DMS 273 (cell line): ENCODE measurements at regions not wholly inside any gene's neighbourhood (a gene's known extent, or its start where the extent isn't known, plus 50 kb on each side); places are given as distances from the start of the nearest gene placed in this dataset.
"Not testable (repeated sequence)": the region's sequence is repeated elsewhere in the genome, so short reads cannot be mapped to it uniquely, and the experiment has no call there.

Experiments
- DNase-seq: peaks from one replicate; lab custom pipeline; 2025; ENCODE audit not compliant: unreplicated experiment; lab: John Stamatoyannopoulos, UW

GRCh38 chr4:55696424-55696823, 60.3 kb upstream of the NMU start:
- not testable (repeated sequence) for DNase-seq

DNA sequence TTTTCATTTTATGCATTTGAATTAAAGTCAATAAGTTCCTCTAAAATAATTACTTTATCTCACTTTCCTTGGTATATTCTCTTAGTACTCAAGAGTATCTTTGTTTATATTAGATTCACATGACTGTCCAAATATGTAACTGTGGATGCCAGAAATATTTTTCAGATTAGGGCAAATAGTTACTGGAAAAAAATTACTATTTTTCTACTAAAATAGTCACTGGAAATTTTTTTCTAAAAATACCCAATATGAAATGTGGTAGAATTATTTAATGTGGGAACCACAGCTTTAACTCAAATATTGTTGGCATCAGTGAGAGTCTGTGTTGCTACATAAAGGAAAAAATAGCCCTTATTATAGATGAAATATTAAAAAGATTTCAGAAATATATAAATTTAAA, 70.4 kb upstream of the NMU start:
- DNase-seq, result no peak

- no peak for DNase-seq
Observed at GRCh38 chr4:55707507-55707906, 71.4 kb upstream of the NMU start.

- DNase-seq, result not testable (repeated sequence)
Observed at GRCh38 chr4:55707991-55708390, 71.9 kb upstream of the NMU start.

GRCh38 chr4:55712835-55713234, 76.7 kb upstream of the NMU start:
- not testable (repeated sequence) for DNase-seq

DNA sequence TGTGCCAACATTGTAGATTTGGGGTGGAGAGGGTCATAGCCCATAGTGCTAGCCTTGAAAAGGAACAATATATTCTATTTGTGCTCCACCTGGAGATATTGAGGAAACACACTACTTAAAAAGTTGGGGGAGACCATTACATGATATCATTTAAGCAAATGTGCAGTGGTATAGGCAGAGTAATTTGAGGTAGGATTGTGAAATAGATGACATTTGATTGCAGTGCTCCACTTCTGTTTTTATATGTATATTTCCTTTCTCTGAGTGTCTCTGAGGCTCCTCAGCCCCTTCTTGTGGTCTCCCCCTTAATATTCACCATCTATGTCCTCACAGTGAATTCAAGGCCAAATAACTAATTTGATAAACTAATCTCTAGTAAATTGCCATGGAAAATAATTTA, 85.6 kb upstream of the NMU start:
- no peak for DNase-seq

DNA sequence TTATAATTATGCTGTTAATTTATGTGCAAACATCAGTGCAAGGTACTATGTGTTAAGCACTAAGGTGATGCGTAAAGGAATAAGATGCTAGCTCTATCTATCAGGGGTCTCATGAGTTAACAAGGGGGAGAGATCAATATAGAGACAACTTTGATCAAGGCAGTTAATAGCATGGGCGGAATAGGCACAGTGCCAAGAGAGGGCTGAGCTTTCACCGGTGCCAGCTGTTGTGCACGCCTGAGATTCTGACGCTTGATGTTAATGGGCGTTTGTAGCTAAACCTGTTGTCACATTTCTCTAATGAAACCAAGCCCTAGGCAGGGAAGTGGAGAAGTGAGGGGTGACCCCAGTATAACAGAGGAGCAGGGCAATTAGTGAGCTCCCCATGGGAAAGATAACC, 86.0 kb upstream of the NMU start:
- peak; percentile 81 for DNase-seq

GRCh38 chr4:55723403-55723802, 87.3 kb upstream of the NMU start:
- DNase-seq, result no peak

DNA sequence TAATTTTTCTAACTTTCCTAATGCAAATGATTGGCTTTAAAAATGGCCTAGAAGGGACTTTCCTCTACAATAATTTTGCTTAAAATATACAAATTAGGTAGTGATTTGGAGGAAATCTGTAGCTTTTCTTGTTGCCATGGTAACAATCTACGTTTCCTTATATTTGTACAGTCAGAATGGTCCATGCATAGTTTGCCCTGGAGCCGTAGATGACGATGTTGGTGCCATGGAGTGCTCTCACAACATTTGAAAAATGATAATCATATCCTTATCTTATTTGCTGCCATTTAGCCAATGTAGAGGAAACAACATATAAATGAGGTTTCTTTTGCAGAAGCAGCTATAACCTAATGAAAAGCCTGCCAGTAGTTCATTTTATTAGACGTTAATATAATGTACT, 89.0 kb upstream of the NMU start:
- DNase-seq, result no peak

- DNase-seq, result no peak
Observed at GRCh38 chr4:55727746-55728145, 91.6 kb upstream of the NMU start.

DNA sequence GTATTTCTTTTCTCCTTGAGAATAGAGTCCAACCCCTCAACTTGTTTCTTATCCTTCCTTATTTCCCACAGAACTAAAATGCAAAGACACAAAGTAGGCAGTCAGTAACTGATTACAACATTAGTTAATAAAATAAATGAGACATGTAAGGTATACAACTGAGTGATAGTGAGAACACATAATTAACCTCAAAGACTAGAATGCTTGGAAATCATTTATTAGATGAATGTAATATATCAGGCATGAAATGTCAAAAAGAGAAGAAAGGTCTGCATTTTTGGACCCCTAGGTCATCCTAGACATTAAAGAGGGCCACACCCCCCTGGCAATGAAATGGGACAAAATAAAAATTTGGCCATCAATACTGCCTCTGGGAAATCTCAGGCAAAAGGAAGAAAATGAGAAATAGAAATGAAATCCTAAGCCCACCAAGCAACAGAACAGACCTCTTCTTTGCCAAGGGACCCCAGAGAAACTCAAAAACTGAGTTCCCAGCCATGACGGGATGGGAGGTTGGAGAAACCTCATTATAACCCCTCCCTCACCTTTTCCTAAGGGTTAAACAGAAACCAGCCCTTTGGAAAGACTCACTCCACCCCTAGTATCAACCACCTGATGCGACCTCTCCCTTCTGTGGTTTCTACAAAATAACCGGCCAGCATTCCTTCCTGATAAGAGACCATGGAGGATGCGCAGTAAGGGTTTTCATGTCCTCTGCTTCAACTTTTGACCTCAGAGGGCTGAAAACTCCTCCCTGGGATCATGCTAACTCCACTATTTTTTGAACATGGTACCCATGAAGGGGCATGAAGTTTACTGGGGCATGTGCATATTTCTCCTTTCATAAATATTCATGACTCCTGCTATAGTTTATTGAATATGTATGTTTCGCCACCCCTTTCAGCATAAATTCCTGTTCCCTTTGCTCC, 90.0 kb upstream of the EXOC1L start:
- DNase-seq, result no peak

DNA sequence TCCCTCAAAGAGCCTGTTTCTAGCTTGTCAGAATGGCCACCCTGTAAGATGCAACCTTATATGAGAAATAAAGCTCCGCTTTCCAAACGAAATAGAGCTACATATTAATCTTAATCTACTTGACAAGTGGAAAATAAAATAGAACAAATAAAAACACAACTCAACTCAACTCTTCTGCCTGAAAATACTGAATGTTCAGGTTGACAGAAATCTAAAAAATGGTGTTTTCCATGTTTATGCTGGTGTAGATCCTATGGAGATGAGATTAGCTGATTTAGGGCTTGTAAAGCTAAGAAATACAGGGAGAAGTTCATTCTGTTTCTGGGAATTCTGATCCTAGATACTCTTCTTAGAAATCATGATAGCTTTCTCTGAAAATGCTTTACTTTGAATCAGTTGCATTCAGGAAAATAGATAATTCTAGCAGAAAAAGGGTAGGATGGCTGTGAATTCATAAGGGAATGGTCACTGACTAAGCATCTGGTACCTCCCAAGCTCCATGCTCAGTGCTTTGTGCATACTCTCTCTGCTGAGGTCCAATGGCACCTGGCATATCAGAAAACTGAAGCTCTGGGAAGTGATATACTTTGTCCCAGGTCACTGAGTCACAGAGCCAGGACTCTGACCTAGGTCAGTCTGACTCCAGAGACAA, 89.2 kb upstream of the EXOC1L start:
- no peak for DNase-seq

DNA sequence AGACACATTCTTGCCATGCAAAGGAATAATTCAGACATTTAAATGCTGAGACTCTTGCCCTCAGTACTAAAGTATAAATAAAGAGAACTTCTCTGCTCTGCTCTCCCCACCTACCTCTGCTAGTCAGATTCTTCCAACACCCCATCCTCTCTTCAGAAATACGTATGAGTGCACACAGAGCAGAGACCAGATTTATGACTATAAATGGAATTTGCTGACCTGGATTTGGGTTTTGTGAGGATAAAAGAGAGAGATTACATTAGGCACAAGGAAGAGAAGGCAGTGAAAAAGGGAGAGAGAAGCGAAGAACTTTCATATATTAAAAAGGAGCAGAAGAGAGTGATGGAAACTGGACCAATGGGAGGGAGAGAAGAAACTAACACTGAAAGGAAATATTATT, 87.6 kb upstream of the EXOC1L start:
- DNase-seq, result no peak

DNA sequence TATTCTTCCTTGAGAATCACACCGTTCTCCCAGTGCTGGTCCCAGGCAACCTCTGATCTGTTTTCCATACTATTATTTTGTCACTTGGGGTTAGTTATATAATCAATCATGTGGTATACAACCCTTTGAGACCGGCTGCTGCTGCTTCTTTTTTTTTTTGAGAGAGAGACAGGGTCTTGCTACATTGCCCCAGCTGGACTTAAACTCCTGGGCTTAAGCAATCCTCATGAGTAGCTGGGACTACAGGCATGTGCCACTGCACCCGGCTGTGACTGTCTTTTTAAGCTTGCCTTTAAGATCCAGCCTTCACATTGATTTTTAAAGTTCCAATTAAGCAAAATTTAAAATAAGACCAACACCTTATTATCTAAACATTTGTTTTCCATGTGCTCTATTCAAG, 86.7 kb upstream of the EXOC1L start:
- no peak for DNase-seq

DNA sequence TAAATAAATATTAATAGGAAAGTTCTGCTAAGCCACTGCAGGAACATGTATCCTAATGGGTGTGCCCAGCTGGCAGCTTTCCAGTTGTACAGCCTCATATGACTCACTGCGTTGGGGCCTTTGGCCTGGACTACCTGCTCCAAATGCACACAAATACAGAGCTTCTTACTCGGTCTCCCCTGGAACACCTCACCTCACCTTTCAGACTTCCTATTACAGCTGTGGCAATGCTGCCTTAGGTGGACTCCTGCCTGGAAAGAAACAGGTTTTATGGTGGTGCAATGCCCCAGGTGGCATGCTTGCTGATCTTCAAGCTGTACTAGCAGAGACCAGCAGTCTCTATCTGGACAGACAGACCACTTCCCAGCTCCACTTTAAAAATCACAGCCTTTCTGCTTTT, 85.7 kb upstream of the EXOC1L start:
- DNase-seq, result peak; percentile 59

- DNase-seq, result peak; percentile 42
Observed at GRCh38 chr4:55736605-55737183, 82.9 kb upstream of the EXOC1L start.

- peak; percentile 72 for DNase-seq
Observed at GRCh38 chr4:55742655-55743202, 76.9 kb upstream of the EXOC1L start.

GRCh38 chr4:55744369-55744768, 75.2 kb upstream of the EXOC1L start:
- no peak for DNase-seq

GRCh38 chr4:55745014-55745413, 74.6 kb upstream of the EXOC1L start:
- no peak for DNase-seq

- no peak for DNase-seq
Observed at GRCh38 chr4:55747793-55748192, 71.8 kb upstream of the EXOC1L start.

- no peak for DNase-seq
Observed at GRCh38 chr4:55749666-55750065, 69.9 kb upstream of the EXOC1L start.

DNA sequence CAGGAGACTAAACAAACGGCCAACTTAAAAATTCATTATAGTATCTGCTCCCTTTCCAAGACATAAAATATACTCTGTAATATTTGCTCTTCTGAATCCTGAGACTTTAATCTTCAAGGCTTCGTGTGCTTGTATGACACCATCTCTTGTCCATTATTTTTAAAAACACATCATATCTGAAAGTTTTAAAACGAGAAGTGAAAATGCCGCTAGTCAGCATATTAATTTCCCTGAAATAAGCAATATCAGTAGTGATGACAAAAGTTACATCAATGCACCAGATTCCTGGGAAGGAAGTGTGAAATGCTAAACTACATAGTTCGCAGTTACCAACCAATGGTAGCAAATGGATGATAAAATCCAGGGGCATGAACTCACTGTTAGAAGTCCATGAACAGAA, 66.8 kb upstream of the EXOC1L start:
- DNase-seq, result no peak
